CD1c-positive myeloid dendritic cell (primary cell): ENCODE measurements at regions not wholly inside any gene's neighbourhood (a gene's known extent, or its start where the extent isn't known, plus 50 kb on each side); places are given as distances from the start of the nearest gene placed in this dataset.
"Not testable (repeated sequence)": the region's sequence is repeated elsewhere in the genome, so short reads cannot be mapped to it uniquely, and the experiment has no call there.

Source experiments
- DNase-seq: peaks from one replicate; pipeline ENCODE4 v3.0.0-alpha.2; 2016; ENCODE audit errors: extremely low spot score

GRCh38 chr12:76664731-76665130 is 99.2 kb upstream of the ZDHHC17 start:
- no peak for DNase-seq

- no peak for DNase-seq
Measured at GRCh38 chr12:76666290-76666835, 97.6 kb upstream of the ZDHHC17 start.

- DNase-seq: no peak
Measured at GRCh38 chr12:76669981-76670380, 93.9 kb upstream of the ZDHHC17 start.

GRCh38 chr12:76670776-76671175 is 93.1 kb upstream of the ZDHHC17 start:
- DNase-seq: no peak

GRCh38 chr12:76674669-76675315 is 89.1 kb upstream of the ZDHHC17 start:
- DNase-seq: no peak

GRCh38 chr12:76676261-76676660 is 87.7 kb upstream of the ZDHHC17 start:
- not testable (repeated sequence) for DNase-seq

- DNase-seq: no peak
Measured at GRCh38 chr12:76678992-76679391, 84.9 kb upstream of the ZDHHC17 start.

- DNase-seq: no peak
Measured at GRCh38 chr12:76679778-76680177, 84.1 kb upstream of the ZDHHC17 start.

- no peak for DNase-seq
Measured at GRCh38 chr12:76680940-76681339, 83.0 kb upstream of the ZDHHC17 start.

- no peak for DNase-seq
Measured at GRCh38 chr12:76685246-76685678, 78.7 kb upstream of the ZDHHC17 start.

GRCh38 chr12:76687981-76688380 is 75.9 kb upstream of the ZDHHC17 start:
- no peak for DNase-seq

- DNase-seq: peak; percentile 13
Measured at GRCh38 chr12:76688631-76689030, 75.3 kb upstream of the ZDHHC17 start.

GRCh38 chr12:76690921-76691700 is 72.8 kb upstream of the ZDHHC17 start:
- no peak for DNase-seq

- DNase-seq: no peak
Measured at GRCh38 chr12:76692846-76693245, 71.1 kb upstream of the ZDHHC17 start.

GRCh38 chr12:76694369-76694768 is 69.5 kb upstream of the ZDHHC17 start:
- DNase-seq: no peak

- DNase-seq: no peak
Measured at GRCh38 chr12:76696186-76696585, 67.7 kb upstream of the ZDHHC17 start.

- DNase-seq: no peak
Measured at GRCh38 chr12:76697849-76698248, 66.1 kb upstream of the ZDHHC17 start.

GRCh38 chr12:76698316-76698715 is 65.6 kb upstream of the ZDHHC17 start:
- DNase-seq: no peak

- DNase-seq: no peak
Measured at GRCh38 chr12:76698966-76699365, 64.9 kb upstream of the ZDHHC17 start.

GRCh38 chr12:76701690-76702089 is 62.2 kb upstream of the ZDHHC17 start:
- DNase-seq: no peak

- DNase-seq: no peak
Measured at GRCh38 chr12:76702946-76703345, 61.0 kb upstream of the ZDHHC17 start.

GRCh38 chr12:76704693-76705092 is 59.2 kb upstream of the ZDHHC17 start:
- DNase-seq: no peak

GRCh38 chr12:76706101-76706500 is 57.8 kb upstream of the ZDHHC17 start:
- DNase-seq: no peak
